ENCODE measurements at regions not wholly inside any gene's neighbourhood (a gene's known extent, or its start where the extent isn't known, plus 50 kb on each side); places are given as distances from the start of the nearest gene placed in this dataset.

- no peaks in the 10 kb centered on the region for H3K36me3 Mint-ChIP-seq
- H3K4me3 Mint-ChIP-seq = no peak overlapping the region
- no peaks in the 10 kb centered on the region for H3K4me1 Mint-ChIP-seq
- H3K27me3 Mint-ChIP-seq = no peaks in the 10 kb centered on the region
- no peak overlapping the region for H3K27ac Mint-ChIP-seq
- H3K9me3 Mint-ChIP-seq = peaks cover 6% of the 10 kb centered on the region
- no peak for ATAC-seq
Observed at GRCh38 chr13:55307909-55308308, 1832.8 kb upstream of the PRR20A start.

- no peak overlapping the region for H3K27ac Mint-ChIP-seq
- no peak overlapping the region for H3K4me3 Mint-ChIP-seq
- H3K27me3 Mint-ChIP-seq = no peaks in the 10 kb centered on the region
- ATAC-seq = no peak
- no peaks in the 10 kb centered on the region for H3K36me3 Mint-ChIP-seq
- peaks cover 3% of the 10 kb centered on the region for H3K9me3 Mint-ChIP-seq
- no peaks in the 10 kb centered on the region for H3K4me1 Mint-ChIP-seq
Observed at GRCh38 chr13:55341891-55342290, 1798.8 kb upstream of the PRR20A start.

GRCh38 chr13:55345224-55345623, 1795.5 kb upstream of the PRR20A start:
- Mint-ChIP-seq H3K27me3 (no peaks in the 10 kb centered on the region), H3K27ac (no peak overlapping the region), H3K4me3 (no peak overlapping the region), H3K9me3 (no peaks in the 10 kb centered on the region), H3K36me3 (no peaks in the 10 kb centered on the region), H3K4me1 (no peaks in the 10 kb centered on the region)
- ATAC-seq = no peak

- ATAC-seq = no peak
- H3K27ac Mint-ChIP-seq = no peak overlapping the region
- H3K4me1 Mint-ChIP-seq = no peaks in the 10 kb centered on the region
- no peaks in the 10 kb centered on the region for H3K27me3 Mint-ChIP-seq
- H3K36me3 Mint-ChIP-seq = no peaks in the 10 kb centered on the region
- H3K4me3 Mint-ChIP-seq = no peak overlapping the region
- H3K9me3 Mint-ChIP-seq = no peaks in the 10 kb centered on the region
Observed at GRCh38 chr13:55347528-55347927, 1793.2 kb upstream of the PRR20A start.

GRCh38 chr13:55359067-55359466, 1781.7 kb upstream of the PRR20A start:
- Mint-ChIP-seq H3K4me3 (no peak overlapping the region), H3K9me3 (peaks cover 3% of the 10 kb centered on the region), H3K27me3 (no peaks in the 10 kb centered on the region), H3K36me3 (no peaks in the 10 kb centered on the region), H3K27ac (no peak overlapping the region), H3K4me1 (no peaks in the 10 kb centered on the region)
- ATAC-seq = no peak

GRCh38 chr13:55361141-55361540, 1779.6 kb upstream of the PRR20A start:
- H3K4me1 Mint-ChIP-seq = no peaks in the 10 kb centered on the region
- H3K9me3 Mint-ChIP-seq = peaks cover 6% of the 10 kb centered on the region
- no peak for ATAC-seq
- H3K27ac Mint-ChIP-seq = no peak overlapping the region
- no peaks in the 10 kb centered on the region for H3K36me3 Mint-ChIP-seq
- H3K27me3 Mint-ChIP-seq = no peaks in the 10 kb centered on the region
- H3K4me3 Mint-ChIP-seq = no peak overlapping the region

GRCh38 chr13:55366676-55367075, 1774.0 kb upstream of the PRR20A start:
- no peaks in the 10 kb centered on the region for H3K27me3 Mint-ChIP-seq
- H3K27ac Mint-ChIP-seq = no peak overlapping the region
- no peaks in the 10 kb centered on the region for H3K4me1 Mint-ChIP-seq
- no peaks in the 10 kb centered on the region for H3K36me3 Mint-ChIP-seq
- no peak for ATAC-seq
- peaks cover 6% of the 10 kb centered on the region for H3K9me3 Mint-ChIP-seq
- no peak overlapping the region for H3K4me3 Mint-ChIP-seq

- Mint-ChIP-seq H3K9me3 (peaks cover 2% of the 10 kb centered on the region), H3K4me1 (no peaks in the 10 kb centered on the region), H3K36me3 (no peaks in the 10 kb centered on the region), H3K27me3 (no peaks in the 10 kb centered on the region), H3K4me3 (no peak overlapping the region), H3K27ac (no peak overlapping the region)
- ATAC-seq = no peak
Observed at GRCh38 chr13:55394470-55394869, 1746.2 kb upstream of the PRR20A start.

GRCh38 chr13:55402870-55403269, 1737.8 kb upstream of the PRR20A start:
- Mint-ChIP-seq H3K27ac (no peak overlapping the region), H3K27me3 (no peaks in the 10 kb centered on the region), H3K4me1 (no peaks in the 10 kb centered on the region), H3K9me3 (peaks cover 2% of the 10 kb centered on the region), H3K4me3 (no peak overlapping the region), H3K36me3 (no peaks in the 10 kb centered on the region)
- ATAC-seq = no peak

- H3K36me3 Mint-ChIP-seq = no peaks in the 10 kb centered on the region
- peaks cover 6% of the 10 kb centered on the region for H3K9me3 Mint-ChIP-seq
- H3K27ac Mint-ChIP-seq = no peak overlapping the region
- no peaks in the 10 kb centered on the region for H3K27me3 Mint-ChIP-seq
- H3K4me3 Mint-ChIP-seq = no peak overlapping the region
- ATAC-seq = no peak
- H3K4me1 Mint-ChIP-seq = no peaks in the 10 kb centered on the region
Observed at GRCh38 chr13:55403887-55404487, 1736.7 kb upstream of the PRR20A start.

- H3K9me3 Mint-ChIP-seq = peaks cover 4% of the 10 kb centered on the region
- no peak overlapping the region for H3K27ac Mint-ChIP-seq
- no peak overlapping the region for H3K4me3 Mint-ChIP-seq
- no peak for ATAC-seq
- H3K36me3 Mint-ChIP-seq = no peaks in the 10 kb centered on the region
- H3K27me3 Mint-ChIP-seq = no peaks in the 10 kb centered on the region
- no peaks in the 10 kb centered on the region for H3K4me1 Mint-ChIP-seq
Observed at GRCh38 chr13:55410398-55411330, 1730.1 kb upstream of the PRR20A start.

- H3K27ac Mint-ChIP-seq = no peak overlapping the region
- no peak for ATAC-seq
- H3K4me1 Mint-ChIP-seq = no peaks in the 10 kb centered on the region
- H3K36me3 Mint-ChIP-seq = no peaks in the 10 kb centered on the region
- no peaks in the 10 kb centered on the region for H3K27me3 Mint-ChIP-seq
- H3K4me3 Mint-ChIP-seq = no peak overlapping the region
- peaks cover 4% of the 10 kb centered on the region for H3K9me3 Mint-ChIP-seq
Observed at GRCh38 chr13:55418095-55418494, 1722.6 kb upstream of the PRR20A start.

- H3K27me3 Mint-ChIP-seq = no peaks in the 10 kb centered on the region
- H3K9me3 Mint-ChIP-seq = no peaks in the 10 kb centered on the region
- no peak for ATAC-seq
- H3K36me3 Mint-ChIP-seq = no peaks in the 10 kb centered on the region
- H3K4me1 Mint-ChIP-seq = no peaks in the 10 kb centered on the region
- no peak overlapping the region for H3K27ac Mint-ChIP-seq
- no peak overlapping the region for H3K4me3 Mint-ChIP-seq
Observed at GRCh38 chr13:55432814-55433213, 1707.9 kb upstream of the PRR20A start.

GRCh38 chr13:55437162-55437561, 1703.6 kb upstream of the PRR20A start:
- Mint-ChIP-seq H3K4me3 (no peak overlapping the region), H3K27me3 (no peaks in the 10 kb centered on the region), H3K4me1 (no peaks in the 10 kb centered on the region), H3K36me3 (no peaks in the 10 kb centered on the region), H3K9me3 (peaks cover 3% of the 10 kb centered on the region), H3K27ac (no peak overlapping the region)
- no peak for ATAC-seq

GRCh38 chr13:55439450-55439849, 1701.3 kb upstream of the PRR20A start:
- Mint-ChIP-seq H3K9me3 (peaks cover 7% of the 10 kb centered on the region), H3K27ac (no peak overlapping the region), H3K4me3 (no peak overlapping the region), H3K36me3 (no peaks in the 10 kb centered on the region), H3K4me1 (no peaks in the 10 kb centered on the region), H3K27me3 (no peaks in the 10 kb centered on the region)
- ATAC-seq = no peak

- H3K4me1 Mint-ChIP-seq = no peaks in the 10 kb centered on the region
- no peak overlapping the region for H3K27ac Mint-ChIP-seq
- no peak overlapping the region for H3K4me3 Mint-ChIP-seq
- H3K9me3 Mint-ChIP-seq = peaks cover 7% of the 10 kb centered on the region
- H3K36me3 Mint-ChIP-seq = no peaks in the 10 kb centered on the region
- no peak for ATAC-seq
- H3K27me3 Mint-ChIP-seq = no peaks in the 10 kb centered on the region
Observed at GRCh38 chr13:55440465-55441085, 1700.1 kb upstream of the PRR20A start.
